GM12801 (cell line): ENCODE measurements at regions not wholly inside any gene's neighbourhood (a gene's known extent, or its start where the extent isn't known, plus 50 kb on each side); places are given as distances from the start of the nearest gene placed in this dataset.

Source experiments
- TF ChIP-seq, protein P1 (sequence below): IDR thresholded peaks from one replicate; pipeline ENCODE4 v1.5.1; 2011; ENCODE audit warnings: control low read depth; ENCODE audit not compliant: insufficient read length; ENCODE audit errors: extremely low read depth

DNA sequence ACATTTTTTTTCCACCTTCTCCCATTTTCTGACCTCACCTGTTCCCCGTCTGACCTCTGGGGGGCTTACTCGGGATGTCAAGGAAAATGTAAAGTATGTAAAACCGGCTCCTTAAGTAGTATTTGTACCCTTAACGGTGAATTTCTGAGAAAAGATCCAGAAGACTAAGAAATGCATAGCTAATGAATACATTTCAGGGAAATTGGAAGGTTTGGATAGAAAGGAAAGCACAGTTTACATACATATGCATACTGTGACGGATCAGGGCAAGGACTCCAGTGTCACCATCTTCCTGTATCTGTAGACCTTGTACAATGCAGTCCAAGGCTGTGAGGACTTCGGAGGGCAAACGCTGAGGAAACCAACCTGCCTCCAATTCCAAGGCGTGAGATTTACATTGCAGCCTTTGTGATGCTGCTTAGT is 2185.9 kb upstream of the TENM3 start:
- TF ChIP-seq, protein P1, sequence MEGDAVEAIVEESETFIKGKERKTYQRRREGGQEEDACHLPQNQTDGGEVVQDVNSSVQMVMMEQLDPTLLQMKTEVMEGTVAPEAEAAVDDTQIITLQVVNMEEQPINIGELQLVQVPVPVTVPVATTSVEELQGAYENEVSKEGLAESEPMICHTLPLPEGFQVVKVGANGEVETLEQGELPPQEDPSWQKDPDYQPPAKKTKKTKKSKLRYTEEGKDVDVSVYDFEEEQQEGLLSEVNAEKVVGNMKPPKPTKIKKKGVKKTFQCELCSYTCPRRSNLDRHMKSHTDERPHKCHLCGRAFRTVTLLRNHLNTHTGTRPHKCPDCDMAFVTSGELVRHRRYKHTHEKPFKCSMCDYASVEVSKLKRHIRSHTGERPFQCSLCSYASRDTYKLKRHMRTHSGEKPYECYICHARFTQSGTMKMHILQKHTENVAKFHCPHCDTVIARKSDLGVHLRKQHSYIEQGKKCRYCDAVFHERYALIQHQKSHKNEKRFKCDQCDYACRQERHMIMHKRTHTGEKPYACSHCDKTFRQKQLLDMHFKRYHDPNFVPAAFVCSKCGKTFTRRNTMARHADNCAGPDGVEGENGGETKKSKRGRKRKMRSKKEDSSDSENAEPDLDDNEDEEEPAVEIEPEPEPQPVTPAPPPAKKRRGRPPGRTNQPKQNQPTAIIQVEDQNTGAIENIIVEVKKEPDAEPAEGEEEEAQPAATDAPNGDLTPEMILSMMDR: no peak

DNA sequence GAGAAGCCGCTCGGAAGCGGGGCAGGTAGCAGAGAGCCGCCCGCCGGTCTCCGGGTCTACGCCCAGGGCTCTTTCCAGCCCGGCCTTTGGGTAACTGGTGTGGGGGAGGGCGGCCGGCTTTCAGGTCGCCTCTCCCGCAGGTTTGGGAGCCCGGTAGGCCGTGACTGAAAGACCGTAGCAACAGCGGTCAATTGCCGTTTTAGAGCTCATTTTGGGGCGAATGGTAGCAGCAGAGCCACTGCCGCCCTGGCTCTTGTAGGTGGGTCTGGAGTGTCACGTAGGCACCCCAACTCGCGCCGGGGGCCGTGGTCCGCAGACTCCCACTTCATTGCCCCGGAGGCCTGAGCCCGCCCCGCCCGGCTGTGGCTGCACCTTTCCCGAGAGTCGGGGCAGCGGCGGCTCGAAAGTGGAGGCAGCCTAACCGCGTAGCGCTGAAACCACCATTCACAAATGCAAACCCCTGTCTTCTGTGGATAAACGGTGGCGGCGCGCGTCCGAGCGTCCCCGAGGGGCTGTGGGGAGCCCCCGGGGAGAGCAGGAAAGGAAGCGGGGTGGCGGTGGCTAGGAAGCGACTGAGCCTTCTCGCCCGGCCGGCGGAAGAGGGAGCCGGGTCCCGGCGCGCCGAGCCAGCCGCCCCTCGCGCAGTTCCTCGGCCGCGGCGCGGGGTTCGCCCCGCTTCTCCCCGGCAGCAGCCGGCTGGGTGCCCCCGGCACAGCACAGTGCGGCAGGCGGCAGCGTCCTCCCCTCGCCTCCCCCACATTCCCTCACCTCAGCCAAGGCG is 2185.1 kb upstream of the TENM3 start:
- TF ChIP-seq, protein P1: no peak

DNA sequence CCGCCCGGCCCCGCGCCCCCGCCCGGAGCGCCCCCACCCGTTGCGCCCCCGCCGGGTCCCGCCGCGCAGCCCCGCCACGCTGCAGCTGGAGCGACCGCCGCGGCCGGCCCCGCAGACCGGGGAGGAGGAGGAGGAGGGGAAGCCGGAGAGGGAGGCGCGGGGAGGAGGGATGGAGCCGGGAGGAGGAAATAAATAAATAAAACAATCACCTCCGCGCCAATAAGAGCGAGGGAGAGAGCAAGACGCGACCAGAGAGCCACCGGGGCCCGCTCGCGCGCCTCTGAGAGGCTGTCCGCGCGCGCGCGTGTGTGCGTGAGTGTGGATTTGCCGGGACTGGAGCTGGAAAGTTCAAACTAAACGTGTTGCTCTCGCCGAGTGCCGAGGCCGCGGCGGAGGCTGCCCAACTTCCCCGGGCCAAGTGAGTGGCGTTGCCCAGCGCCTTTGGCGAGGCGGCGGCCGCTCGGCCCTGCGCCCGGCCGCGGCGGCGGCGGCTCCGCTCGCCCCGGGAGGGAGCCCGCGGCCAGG is 2184.4 kb upstream of the TENM3 start:
- TF ChIP-seq, protein P1: no peak

DNA sequence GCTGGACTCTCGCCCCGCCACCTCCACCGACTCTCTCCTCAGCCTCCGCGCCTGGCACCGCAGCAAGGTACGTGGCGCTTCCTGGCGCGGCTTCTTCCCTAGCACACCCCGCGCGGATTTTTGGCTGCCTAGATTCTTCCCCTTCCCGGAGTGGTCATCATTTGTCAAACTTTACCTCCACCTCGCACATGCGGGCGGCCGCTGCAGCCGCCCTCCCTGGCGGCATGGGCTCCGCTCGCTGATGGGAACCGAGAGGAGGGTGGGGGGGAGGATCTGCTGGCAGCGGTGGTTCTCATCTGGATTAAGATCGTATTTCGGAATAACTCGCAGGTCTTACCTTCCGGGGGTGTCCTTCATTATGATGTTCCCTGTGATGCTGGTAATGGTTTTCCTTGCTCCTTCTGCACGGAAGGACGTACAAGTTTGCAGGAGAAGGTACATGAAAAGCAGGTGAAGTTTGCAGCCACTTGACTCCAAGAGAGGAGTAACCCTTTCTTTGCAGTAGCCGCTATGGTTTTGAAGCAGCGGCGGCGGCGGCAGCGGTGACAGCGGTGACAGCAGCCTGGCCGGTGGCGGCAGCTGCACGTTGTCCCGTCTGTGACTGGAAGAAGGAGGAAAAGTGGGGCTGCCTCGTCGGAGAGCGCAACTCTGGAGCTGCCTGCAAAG is 2183.9 kb upstream of the TENM3 start:
- TF ChIP-seq, protein P1: no peak

DNA sequence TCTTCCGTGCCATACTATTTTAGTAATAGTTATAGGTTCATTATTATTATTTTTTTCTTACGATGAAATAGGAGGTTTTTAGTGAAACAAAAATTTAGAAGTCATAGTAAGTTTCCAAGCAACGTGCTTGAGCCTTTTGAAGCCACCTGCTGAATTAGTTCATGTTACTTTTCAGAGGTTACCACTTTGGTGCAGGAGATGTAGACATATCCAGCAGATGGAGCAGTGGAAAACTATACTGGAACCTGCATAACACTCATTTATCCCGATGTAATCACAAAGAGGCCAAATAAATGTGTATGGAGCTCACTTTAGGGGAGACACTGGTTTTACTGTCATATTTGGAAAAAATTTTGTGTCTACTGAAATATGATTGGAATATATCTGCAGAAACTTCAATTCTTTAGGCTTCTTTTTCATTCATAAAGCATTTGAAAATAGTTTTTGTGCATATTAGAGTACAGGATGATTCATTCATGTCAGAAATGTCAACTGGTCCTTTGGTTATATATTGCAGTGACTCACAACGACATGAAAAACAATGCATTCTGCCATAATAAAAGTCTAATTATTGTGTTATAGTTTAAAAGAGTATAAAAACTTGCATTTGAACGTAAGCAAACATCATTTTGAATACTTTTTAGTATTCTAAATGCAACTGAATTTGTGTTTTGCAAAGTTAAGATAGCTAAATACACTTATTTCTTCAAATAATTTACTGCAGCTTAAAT is 2182.9 kb upstream of the TENM3 start:
- TF ChIP-seq, protein P1: no peak

DNA sequence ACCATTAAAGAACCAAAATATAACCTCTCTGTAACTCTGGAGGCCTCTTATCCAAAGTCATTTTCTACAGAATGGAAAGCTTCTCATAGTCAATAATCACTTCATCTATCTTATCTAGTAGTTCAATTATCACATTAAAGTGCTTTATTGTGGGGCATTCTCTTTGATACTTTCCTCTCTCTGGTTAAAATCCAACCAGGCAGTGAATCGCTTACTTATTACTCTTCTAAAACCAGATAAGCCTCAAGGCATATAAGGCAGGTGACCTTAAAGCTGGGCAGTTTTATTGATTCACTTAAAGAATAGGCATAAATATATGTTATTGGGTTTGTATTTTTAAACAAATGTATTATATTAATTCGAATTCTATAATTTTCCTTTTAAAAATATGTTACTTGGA is 2162.1 kb upstream of the TENM3 start:
- TF ChIP-seq, protein P1: no peak

DNA sequence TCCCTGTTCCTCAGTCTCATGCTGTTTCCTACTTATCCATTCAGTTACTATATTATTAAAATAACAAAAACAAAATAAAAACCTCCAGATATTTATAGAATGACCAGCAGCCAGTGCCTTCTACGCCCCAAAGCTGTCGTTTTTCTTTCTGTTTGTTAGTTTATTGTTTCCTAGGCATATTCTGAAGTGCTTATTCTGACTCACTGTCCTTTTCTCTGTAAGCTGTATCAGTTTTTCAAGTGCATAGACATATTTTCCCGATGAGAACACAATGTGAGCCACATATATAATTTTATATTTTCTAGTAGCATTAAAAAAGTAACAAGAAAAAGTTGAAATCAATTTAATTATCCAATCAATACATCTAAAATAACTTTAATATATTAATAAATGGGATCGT is 2158.6 kb upstream of the TENM3 start:
- TF ChIP-seq, protein P1: no peak
